ENCODE measurements at regions not wholly inside any gene's neighbourhood (a gene's known extent, or its start where the extent isn't known, plus 50 kb on each side); places are given as distances from the start of the nearest gene placed in this dataset.

- ChIA-PET CTCF (no interaction called here), POLR2A (no interaction called here)
- DNase-seq (no peak), ATAC-seq (ENCODE audit: low read depth) (no peak)
- H3K27ac Mint-ChIP-seq: no peak overlapping the region
- H3K4me3 Mint-ChIP-seq: no peak overlapping the region
- no peaks in the 10 kb centered on the region for H3K4me1 Mint-ChIP-seq
- Histone ChIP-seq H3K79me2 (ENCODE audit: control insufficient read depth, insufficient read depth, low read length) (no peaks in the 10 kb centered on the region), H3K27ac (ENCODE audit: low read length in 2 of 2) (no peak overlapping the region), H3K4me3 (ENCODE audit: control extremely low read depth in 1 of 5, extremely low read depth in 1 of 5, insufficient read depth in 1 of 5, low read depth in 2 of 5, low read length in 4 of 5) (no peak overlapping the region), H3K4me1 (ENCODE audit: control insufficient read depth in 2 of 2, insufficient read depth in 2 of 2, low read length in 2 of 2) (no peaks in the 10 kb centered on the region), H3K4me2 (replicated peaks; ENCODE audit: low read depth, low read length, poor library complexity, severe bottlenecking) (no peak overlapping the region), H3K9me3 (ENCODE audit: control extremely low read depth in 1 of 3, control insufficient read depth in 2 of 3, insufficient read depth in 1 of 3, low read length in 2 of 3) (peaks cover 0 to 4% (median 3%) of the 10 kb centered on the region in 3 donors), H2AFZ (ENCODE audit: insufficient read depth, low read depth, low read length, poor library complexity, severe bottlenecking) (no peak overlapping the region), H3K27me3 (replicated peaks in 1 of 4; ENCODE audit: control extremely low read depth in 1 of 4, control insufficient read depth in 3 of 4, insufficient read depth in 4 of 4, low read length in 3 of 4) (no peaks in the 10 kb centered on the region), H4K20me1 (ENCODE audit: control insufficient read depth, insufficient read depth, low read length, poor library complexity, severe bottlenecking) (no peaks in the 10 kb centered on the region), H3K36me3 (replicated peaks in 1 of 2; ENCODE audit: control extremely low read depth in 1 of 2, control insufficient read depth in 1 of 2, extremely low read depth in 1 of 2, insufficient read depth in 2 of 2, low read length in 1 of 2) (no peaks in the 10 kb centered on the region), H3K9ac (ENCODE audit: low read length) (no peak overlapping the region)
- WGBS (ENCODE audit: insufficient coverage): no CpG with 5 or more reads among the region's 3 CpGs
- no peaks in the 10 kb centered on the region for H3K27me3 Mint-ChIP-seq
- peaks cover 13% of the 10 kb centered on the region for H3K9me3 Mint-ChIP-seq (ENCODE audit: insufficient read depth)
- intact Hi-C loops (cut with micrococcal nuclease): no loop called here
- no peak for TF ChIP-seq EZH2 (IDR thresholded peaks at IDR 0.05; ENCODE audit: borderline replicate concordance, insufficient read depth, low read depth, low read length, poor library complexity, severe bottlenecking)
- TF ChIP-seq, protein P1, sequence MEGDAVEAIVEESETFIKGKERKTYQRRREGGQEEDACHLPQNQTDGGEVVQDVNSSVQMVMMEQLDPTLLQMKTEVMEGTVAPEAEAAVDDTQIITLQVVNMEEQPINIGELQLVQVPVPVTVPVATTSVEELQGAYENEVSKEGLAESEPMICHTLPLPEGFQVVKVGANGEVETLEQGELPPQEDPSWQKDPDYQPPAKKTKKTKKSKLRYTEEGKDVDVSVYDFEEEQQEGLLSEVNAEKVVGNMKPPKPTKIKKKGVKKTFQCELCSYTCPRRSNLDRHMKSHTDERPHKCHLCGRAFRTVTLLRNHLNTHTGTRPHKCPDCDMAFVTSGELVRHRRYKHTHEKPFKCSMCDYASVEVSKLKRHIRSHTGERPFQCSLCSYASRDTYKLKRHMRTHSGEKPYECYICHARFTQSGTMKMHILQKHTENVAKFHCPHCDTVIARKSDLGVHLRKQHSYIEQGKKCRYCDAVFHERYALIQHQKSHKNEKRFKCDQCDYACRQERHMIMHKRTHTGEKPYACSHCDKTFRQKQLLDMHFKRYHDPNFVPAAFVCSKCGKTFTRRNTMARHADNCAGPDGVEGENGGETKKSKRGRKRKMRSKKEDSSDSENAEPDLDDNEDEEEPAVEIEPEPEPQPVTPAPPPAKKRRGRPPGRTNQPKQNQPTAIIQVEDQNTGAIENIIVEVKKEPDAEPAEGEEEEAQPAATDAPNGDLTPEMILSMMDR (IDR thresholded peaks at IDR 0.05): no peak
Measured at GRCh38 chr12:83613586-83614110, 926.9 kb downstream of the TMTC2 start.

- Histone ChIP-seq H3K9me3 (ENCODE audit: control extremely low read depth in 1 of 3, control insufficient read depth in 2 of 3, insufficient read depth in 1 of 3, low read length in 2 of 3) (peaks cover 0 to 4% (median 2%) of the 10 kb centered on the region in 3 donors), H2AFZ (ENCODE audit: insufficient read depth, low read depth, low read length, poor library complexity, severe bottlenecking) (no peak overlapping the region), H3K27me3 (replicated peaks in 1 of 4; ENCODE audit: control extremely low read depth in 1 of 4, control insufficient read depth in 3 of 4, insufficient read depth in 4 of 4, low read length in 3 of 4) (no peaks in the 10 kb centered on the region), H4K20me1 (ENCODE audit: control insufficient read depth, insufficient read depth, low read length, poor library complexity, severe bottlenecking) (no peaks in the 10 kb centered on the region), H3K4me1 (ENCODE audit: control insufficient read depth in 2 of 2, insufficient read depth in 2 of 2, low read length in 2 of 2) (no peaks in the 10 kb centered on the region), H3K27ac (ENCODE audit: low read length in 2 of 2) (no peak overlapping the region), H3K4me3 (ENCODE audit: control extremely low read depth in 1 of 5, extremely low read depth in 1 of 5, insufficient read depth in 1 of 5, low read depth in 2 of 5, low read length in 4 of 5) (no peak overlapping the region), H3K9ac (ENCODE audit: low read length) (no peak overlapping the region), H3K79me2 (ENCODE audit: control insufficient read depth, insufficient read depth, low read length) (no peaks in the 10 kb centered on the region), H3K36me3 (replicated peaks in 1 of 2; ENCODE audit: control extremely low read depth in 1 of 2, control insufficient read depth in 1 of 2, extremely low read depth in 1 of 2, insufficient read depth in 2 of 2, low read length in 1 of 2) (no peaks in the 10 kb centered on the region), H3K4me2 (replicated peaks; ENCODE audit: low read depth, low read length, poor library complexity, severe bottlenecking) (no peak overlapping the region)
- Mint-ChIP-seq H3K4me3 (no peak overlapping the region), H3K27me3 (no peaks in the 10 kb centered on the region), H3K27ac (no peak overlapping the region), H3K9me3 (ENCODE audit: insufficient read depth) (peaks cover 6% of the 10 kb centered on the region), H3K4me1 (no peaks in the 10 kb centered on the region)
- intact Hi-C loops (cut with micrococcal nuclease): no loop called here
- TF ChIP-seq EZH2 (IDR thresholded peaks at IDR 0.05; ENCODE audit: borderline replicate concordance, insufficient read depth, low read depth, low read length, poor library complexity, severe bottlenecking): no peak
- TF ChIP-seq, protein P1 (IDR thresholded peaks at IDR 0.05): no peak
- DNase-seq (no peak), ATAC-seq (ENCODE audit: low read depth) (no peak)
- POLR2A ChIA-PET: no interaction called here
- CTCF ChIA-PET: no interaction called here
- WGBS (ENCODE audit: insufficient coverage): no CpG with 5 or more reads among the region's 1 CpG
Measured at GRCh38 chr12:83603106-83603505, 916.4 kb downstream of the TMTC2 start.

Measured in B cell (primary cell).